Adrenal gland (tissue), 5 donors: ENCODE measurements at regions not wholly inside any gene's neighbourhood (a gene's known extent, or its start where the extent isn't known, plus 50 kb on each side); places are given as distances from the start of the nearest gene placed in this dataset.

Experiments used
- POLR2A ChIP-seq, 2 donors: fragments of 450-650 bp; IDR thresholded peaks; one replicate each; pipeline ENCODE4 v1.6.1; 2017; ENCODE audit warnings: antibody characterized with exemption in 2 of 2, mild to moderate bottlenecking in 2 of 2, moderate library complexity in 1 of 2
- TF ChIP-seq, protein P1 (sequence below), 6 experiments: fragments of 450-650 bp in 4 of 6; fragments of 200-600 bp in 2 of 6; sonication (generic) in 1 of 6; IDR thresholded peaks; 1 replicate in 5 of 6; 2 replicates in 1 of 6; pipeline versions ENCODE4 v1.5.1 to v1.8.0; 2016 to 2021; ENCODE audit warnings: antibody characterized with exemption in 6 of 6, mild to moderate bottlenecking in 2 of 6, moderate library complexity in 1 of 6
- donor health status: DM: no; HTN: no; CAD: no.

DNA sequence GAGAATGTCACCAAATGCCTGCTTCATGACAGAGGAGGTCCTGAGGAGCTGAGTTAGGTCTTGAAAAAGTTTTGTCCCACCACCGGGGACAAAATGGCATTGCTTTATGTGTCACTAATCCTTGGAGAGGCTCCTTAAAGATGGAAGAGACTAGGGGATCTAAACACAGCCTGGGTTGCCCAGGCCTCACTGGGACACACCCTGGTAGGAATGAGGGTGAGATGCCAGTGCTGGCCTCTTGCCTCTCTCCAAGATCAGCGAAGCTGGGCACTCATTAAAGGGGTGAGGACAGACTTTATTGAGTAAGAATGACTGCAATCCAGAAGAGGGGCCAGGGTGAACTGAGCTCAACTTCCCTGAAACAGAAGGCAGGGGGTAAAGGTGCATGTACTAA, 58.5 kb upstream of the KLF13 start:
- TF ChIP-seq, protein P1, sequence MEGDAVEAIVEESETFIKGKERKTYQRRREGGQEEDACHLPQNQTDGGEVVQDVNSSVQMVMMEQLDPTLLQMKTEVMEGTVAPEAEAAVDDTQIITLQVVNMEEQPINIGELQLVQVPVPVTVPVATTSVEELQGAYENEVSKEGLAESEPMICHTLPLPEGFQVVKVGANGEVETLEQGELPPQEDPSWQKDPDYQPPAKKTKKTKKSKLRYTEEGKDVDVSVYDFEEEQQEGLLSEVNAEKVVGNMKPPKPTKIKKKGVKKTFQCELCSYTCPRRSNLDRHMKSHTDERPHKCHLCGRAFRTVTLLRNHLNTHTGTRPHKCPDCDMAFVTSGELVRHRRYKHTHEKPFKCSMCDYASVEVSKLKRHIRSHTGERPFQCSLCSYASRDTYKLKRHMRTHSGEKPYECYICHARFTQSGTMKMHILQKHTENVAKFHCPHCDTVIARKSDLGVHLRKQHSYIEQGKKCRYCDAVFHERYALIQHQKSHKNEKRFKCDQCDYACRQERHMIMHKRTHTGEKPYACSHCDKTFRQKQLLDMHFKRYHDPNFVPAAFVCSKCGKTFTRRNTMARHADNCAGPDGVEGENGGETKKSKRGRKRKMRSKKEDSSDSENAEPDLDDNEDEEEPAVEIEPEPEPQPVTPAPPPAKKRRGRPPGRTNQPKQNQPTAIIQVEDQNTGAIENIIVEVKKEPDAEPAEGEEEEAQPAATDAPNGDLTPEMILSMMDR (IDR thresholded peaks at IDR 0.05) = no peak
- TF ChIP-seq POLR2A (IDR thresholded peaks at IDR 0.05) = no peak
